GM06990 (cell line): ENCODE measurements at regions not wholly inside any gene's neighbourhood (a gene's known extent, or its start where the extent isn't known, plus 50 kb on each side); places are given as distances from the start of the nearest gene placed in this dataset.

ENCODE experiments used
- DNase-seq: peaks from one replicate; pipeline ENCODE4 v3.0.0-alpha.2; 2011; ENCODE audit not compliant: insufficient read length; ENCODE audit errors: extremely low read depth
- H3K27me3 ChIP-seq: replicated peaks from 2 replicates; pipeline ENCODE4 v1.6.0; 2011; ENCODE audit warnings: low read length; ENCODE audit not compliant: control insufficient read depth, insufficient read depth
- H3K36me3 ChIP-seq: 2 replicates; pipeline ENCODE4 v1.5.1; 2011; ENCODE audit warnings: low read length; ENCODE audit not compliant: control insufficient read depth, insufficient read depth
- H3K4me3 ChIP-seq: replicated peaks from 2 replicates; pipeline ENCODE4 v1.5.1; 2011; ENCODE audit warnings: low read depth, mild to moderate bottlenecking, control low read depth, low read length
- TF ChIP-seq, protein P1 (sequence below): IDR thresholded peaks from 2 replicates; pipeline ENCODE4 v1.5.1; 2011; ENCODE audit warnings: low read length, control low read depth, mild to moderate bottlenecking, inconsistent platforms; ENCODE audit not compliant: insufficient read depth, poor library complexity, severe bottlenecking

- TF ChIP-seq, protein P1, sequence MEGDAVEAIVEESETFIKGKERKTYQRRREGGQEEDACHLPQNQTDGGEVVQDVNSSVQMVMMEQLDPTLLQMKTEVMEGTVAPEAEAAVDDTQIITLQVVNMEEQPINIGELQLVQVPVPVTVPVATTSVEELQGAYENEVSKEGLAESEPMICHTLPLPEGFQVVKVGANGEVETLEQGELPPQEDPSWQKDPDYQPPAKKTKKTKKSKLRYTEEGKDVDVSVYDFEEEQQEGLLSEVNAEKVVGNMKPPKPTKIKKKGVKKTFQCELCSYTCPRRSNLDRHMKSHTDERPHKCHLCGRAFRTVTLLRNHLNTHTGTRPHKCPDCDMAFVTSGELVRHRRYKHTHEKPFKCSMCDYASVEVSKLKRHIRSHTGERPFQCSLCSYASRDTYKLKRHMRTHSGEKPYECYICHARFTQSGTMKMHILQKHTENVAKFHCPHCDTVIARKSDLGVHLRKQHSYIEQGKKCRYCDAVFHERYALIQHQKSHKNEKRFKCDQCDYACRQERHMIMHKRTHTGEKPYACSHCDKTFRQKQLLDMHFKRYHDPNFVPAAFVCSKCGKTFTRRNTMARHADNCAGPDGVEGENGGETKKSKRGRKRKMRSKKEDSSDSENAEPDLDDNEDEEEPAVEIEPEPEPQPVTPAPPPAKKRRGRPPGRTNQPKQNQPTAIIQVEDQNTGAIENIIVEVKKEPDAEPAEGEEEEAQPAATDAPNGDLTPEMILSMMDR = no peak
- H3K36me3 ChIP-seq = no peaks in the 10 kb centered on the region
- DNase-seq = no peak
- H3K27me3 ChIP-seq = no peaks in the 10 kb centered on the region
- no peak overlapping the region for H3K4me3 ChIP-seq
Observed at GRCh38 chr5:53323943-53324642, 156.3 kb upstream of the FST start.

- TF ChIP-seq, protein P1 = no peak
- Histone ChIP-seq H3K4me3 (no peak overlapping the region), H3K27me3 (no peaks in the 10 kb centered on the region), H3K36me3 (no peaks in the 10 kb centered on the region)
- no peak for DNase-seq
Observed at GRCh38 chr5:53326424-53327153, 153.8 kb upstream of the FST start.

GRCh38 chr5:53327811-53328334 lies 152.6 kb upstream of the FST start:
- no peak overlapping the region for H3K4me3 ChIP-seq
- DNase-seq = no peak
- TF ChIP-seq, protein P1 = no peak
- H3K36me3 ChIP-seq = no peaks in the 10 kb centered on the region
- H3K27me3 ChIP-seq = no peaks in the 10 kb centered on the region

GRCh38 chr5:53330491-53330890 lies 149.9 kb upstream of the FST start:
- no peak for DNase-seq
- Histone ChIP-seq H3K36me3 (no peaks in the 10 kb centered on the region), H3K27me3 (no peaks in the 10 kb centered on the region), H3K4me3 (no peak overlapping the region)
- TF ChIP-seq, protein P1 = no peak

- Histone ChIP-seq H3K27me3 (no peaks in the 10 kb centered on the region), H3K4me3 (no peak overlapping the region), H3K36me3 (no peaks in the 10 kb centered on the region)
- DNase-seq = no peak
- TF ChIP-seq, protein P1 = no peak
Observed at GRCh38 chr5:53331463-53331862, 149.0 kb upstream of the FST start.
